A673 (cell line): ENCODE measurements at regions not wholly inside any gene's neighbourhood (a gene's known extent, or its start where the extent isn't known, plus 50 kb on each side); places are given as distances from the start of the nearest gene placed in this dataset.

Source experiments
- BruUV-seq: library from RNA; stranded (reverse); fragments of 400-500 nt; replicated peaks from 2 replicates; lab custom pipeline; 2021; lab: Mats Ljungman, UMichigan
- CTCF ChIA-PET: fragments of 300-600 bp; sonication (Branson Sonifier 250); formaldehyde crosslinking; loops from one replicate; lab custom pipeline; 2022; ENCODE audit warnings: antibody characterized with exemption; lab: Charles Lee
- POLR2A ChIA-PET: fragments of 300-600 bp; sonication (Branson Sonifier 250); formaldehyde crosslinking; loops from one replicate; lab custom pipeline; 2022; ENCODE audit warnings: antibody characterized with exemption; ENCODE audit not compliant: low non-redundant PET; lab: Charles Lee
- DNase-seq: peaks from one replicate; pipeline ENCODE4 v3.0.0-alpha.2; 2015; ENCODE audit warnings: low spot score
- H3K27ac ChIP-seq: fragments of 200-600 bp; sonication (generic); 2 replicates; pipeline ENCODE4 v1.5.1; 2016; ENCODE audit warnings: mixed run types, low read depth, mild to moderate bottlenecking, mixed read lengths, antibody characterized with exemption, low read length; ENCODE audit not compliant: poor library complexity, severe bottlenecking
- H3K27me3 ChIP-seq: fragments of 200-600 bp; sonication (generic); replicated peaks from 2 replicates; pipeline ENCODE4 v1.6.1; 2017; ENCODE audit warnings: mixed run types, low read depth, mild to moderate bottlenecking, mixed read lengths, antibody characterized with exemption, low read length; ENCODE audit not compliant: insufficient read depth, poor library complexity
- H3K36me3 ChIP-seq: fragments of 200-600 bp; sonication (generic); 2 replicates; pipeline ENCODE4 v1.6.1; 2016; ENCODE audit warnings: mixed run types, mild to moderate bottlenecking, mixed read lengths, antibody characterized with exemption, low read length; ENCODE audit not compliant: insufficient read depth, poor library complexity, severe bottlenecking
- H3K4me1 ChIP-seq: fragments of 200-600 bp; sonication (generic); 2 replicates; pipeline ENCODE4 v1.6.1; 2017; ENCODE audit warnings: mixed run types, mild to moderate bottlenecking, mixed read lengths, antibody characterized with exemption, low read length; ENCODE audit not compliant: insufficient read depth, poor library complexity, severe bottlenecking
- H3K4me3 ChIP-seq: fragments of 200-600 bp; sonication (generic); 2 replicates; pipeline ENCODE4 v1.5.1; 2016; ENCODE audit warnings: low read depth, mixed run types, mild to moderate bottlenecking, mixed read lengths, low read length; ENCODE audit not compliant: poor library complexity, severe bottlenecking
- H3K9me3 ChIP-seq: fragments of 200-600 bp; sonication (generic); 2 replicates; pipeline ENCODE4 v1.6.1; 2016; ENCODE audit warnings: mixed run types, low read depth, mild to moderate bottlenecking, mixed read lengths, antibody characterized with exemption, low read length; ENCODE audit not compliant: poor library complexity, severe bottlenecking
- CTCF ChIP-seq: fragments of 300-800, 200-600 bp; sonication (generic); conservative IDR thresholded peaks from 2 replicates; pipeline ENCODE4 v1.5.1; 2017; ENCODE audit warnings: low read depth, mild to moderate bottlenecking, antibody characterized with exemption, low read length, moderate library complexity, mixed read lengths
- EZH2 ChIP-seq: fragments of 200-600 bp; sonication (generic); IDR thresholded peaks from 2 replicates; pipeline ENCODE4 v1.6.1; 2017; ENCODE audit warnings: borderline replicate concordance, low read depth, mild to moderate bottlenecking, mixed read lengths, antibody characterized with exemption, low read length; ENCODE audit not compliant: poor library complexity, severe bottlenecking
- intact Hi-C: fragments of 100-400 bp; cut with micrococcal nuclease; formaldehyde crosslinking; loops from one replicate; pipeline ENCODE4 v1.10.0; 2022; ENCODE audit not compliant: unreplicated experiment

DNA sequence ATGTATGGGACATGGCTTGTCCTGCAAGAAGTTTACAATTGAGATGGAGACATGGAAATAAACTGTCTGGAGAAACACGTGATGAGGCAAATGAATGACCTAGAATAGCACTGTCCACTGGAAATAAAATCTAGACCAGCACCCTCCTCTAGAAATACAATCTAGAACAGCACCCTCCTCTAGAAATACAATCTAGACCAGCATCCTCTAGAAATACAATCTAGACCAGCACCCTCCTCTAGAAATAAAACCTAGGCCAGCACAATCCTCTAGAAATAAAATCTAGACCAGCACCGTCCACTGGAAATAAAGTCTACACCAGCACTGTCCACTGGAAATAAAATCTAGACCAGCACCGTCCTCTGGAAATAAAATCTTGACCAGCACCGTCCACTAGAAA, 69.2 kb upstream of the RFLNA start:
- Histone ChIP-seq H3K27ac (no peak overlapping the region), H3K36me3 (no peaks in the 10 kb centered on the region), H3K27me3 (no peaks in the 10 kb centered on the region), H3K9me3 (no peaks in the 10 kb centered on the region), H3K4me3 (no peak overlapping the region), H3K4me1 (no peaks in the 10 kb centered on the region)
- TF ChIP-seq EZH2 (no peak), CTCF (no peak)
- intact Hi-C loops, result no loop called here
- CTCF ChIA-PET, result no interaction called here
- DNase-seq, result no peak
- no TSS peak for BruUV-seq
- POLR2A ChIA-PET, result no interaction called here

GRCh38 chr12:124227951-124228711, 66.8 kb upstream of the RFLNA start:
- Histone ChIP-seq H3K4me1 (no peaks in the 10 kb centered on the region), H3K9me3 (no peaks in the 10 kb centered on the region), H3K4me3 (no peak overlapping the region), H3K27me3 (no peaks in the 10 kb centered on the region), H3K27ac (no peak overlapping the region), H3K36me3 (no peaks in the 10 kb centered on the region)
- CTCF ChIA-PET, result no interaction called here
- intact Hi-C loops, result no loop called here
- POLR2A ChIA-PET, result no interaction called here
- DNase-seq, result no peak
- TF ChIP-seq EZH2 (no peak), CTCF (no peak)
- no TSS peak for BruUV-seq

DNA sequence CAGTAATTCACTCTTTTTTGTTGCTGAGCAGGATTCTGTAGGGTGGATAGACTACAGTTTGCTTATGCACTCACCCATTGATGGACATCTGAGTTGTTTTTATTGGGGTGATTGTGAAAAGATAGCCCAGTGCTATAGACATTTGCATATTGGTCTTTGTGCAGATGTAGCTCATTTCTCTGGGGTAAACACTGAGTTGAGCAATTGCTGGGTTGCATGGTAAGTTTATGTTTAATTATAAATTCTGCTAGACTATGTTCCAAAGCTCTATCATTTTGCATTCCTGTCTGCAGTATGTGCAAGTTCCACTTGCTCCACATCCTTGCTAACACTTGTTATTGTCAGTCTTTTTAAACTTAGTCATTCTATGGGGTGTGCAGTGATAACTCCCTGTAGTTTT, 65.4 kb upstream of the RFLNA start:
- H3K27me3 ChIP-seq, result no peaks in the 10 kb centered on the region
- H3K9me3 ChIP-seq, result no peaks in the 10 kb centered on the region
- no TSS peak for BruUV-seq
- POLR2A ChIA-PET, result no interaction called here
- no peaks in the 10 kb centered on the region for H3K36me3 ChIP-seq
- CTCF ChIA-PET, result no interaction called here
- H3K4me1 ChIP-seq, result no peaks in the 10 kb centered on the region
- H3K27ac ChIP-seq, result no peak overlapping the region
- DNase-seq, result no peak
- intact Hi-C loops, result no loop called here
- H3K4me3 ChIP-seq, result no peak overlapping the region
- no peak for TF ChIP-seq EZH2
- no peak for TF ChIP-seq CTCF
